NCI-H2107 treated with DMSO at 0.1 percent for 48 hours (cell line): ENCODE measurements at regions not wholly inside any gene's neighbourhood (a gene's known extent, or its start where the extent isn't known, plus 50 kb on each side); places are given as distances from the start of the nearest gene placed in this dataset.

Source experiments
- DNase-seq: peaks from one replicate; lab custom pipeline; 2025; ENCODE audit not compliant: unreplicated experiment; lab: John Stamatoyannopoulos, UW

DNA sequence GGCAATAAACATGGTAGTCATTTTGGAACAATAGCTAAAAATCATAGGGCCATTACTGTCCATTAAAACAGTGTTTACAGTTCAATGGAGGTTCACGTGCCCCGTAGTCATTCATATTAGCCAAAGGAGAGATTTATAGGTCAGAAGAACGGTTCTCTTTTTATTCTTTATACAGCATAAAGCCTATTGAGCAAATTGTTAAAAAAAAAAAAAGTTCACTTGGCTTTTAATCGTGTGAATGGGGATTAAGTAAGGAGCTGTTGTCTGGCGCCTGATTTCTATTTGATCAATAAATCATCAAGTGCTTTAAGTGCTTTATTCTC is 69.1 kb upstream of the TBCA start:
- DNase-seq = no peak

DNA sequence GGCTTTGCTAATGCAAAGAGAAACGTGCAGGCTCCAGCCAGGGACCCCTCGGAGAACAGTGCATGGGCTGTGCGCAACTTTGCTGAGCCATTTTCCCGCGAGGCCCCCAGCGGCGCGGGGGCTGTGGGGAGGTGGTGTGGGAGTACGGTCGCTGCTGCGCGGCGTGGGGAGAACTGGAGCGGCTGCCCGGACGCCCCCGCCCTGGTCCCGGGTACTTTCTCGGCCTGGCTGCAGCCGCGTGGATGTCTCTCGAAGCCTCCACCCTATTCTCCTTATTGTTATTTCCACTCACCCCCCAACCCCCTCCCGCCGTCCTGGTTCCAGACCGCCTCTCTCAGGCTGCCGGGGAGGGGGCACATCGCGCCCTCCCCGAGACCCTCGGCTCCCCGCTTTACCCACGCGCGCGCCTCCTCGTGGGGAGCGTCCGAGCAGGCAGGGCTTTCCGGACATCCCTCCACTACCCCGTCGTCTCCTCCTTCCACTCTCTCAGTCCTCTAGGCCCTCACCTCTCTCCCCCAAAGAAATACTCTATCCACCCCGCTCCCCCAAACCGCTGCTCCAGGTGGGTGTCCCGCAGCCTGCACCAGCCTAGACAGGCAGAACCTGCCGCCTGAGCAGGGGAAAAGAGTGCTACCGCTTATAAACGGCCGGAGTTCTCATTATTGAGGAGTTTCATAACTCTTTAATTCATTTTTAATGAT is 68.6 kb upstream of the TBCA start:
- no peak for DNase-seq

- no peak for DNase-seq
Measured at GRCh38 chr5:77844373-77844622, 68.2 kb upstream of the TBCA start.

DNA sequence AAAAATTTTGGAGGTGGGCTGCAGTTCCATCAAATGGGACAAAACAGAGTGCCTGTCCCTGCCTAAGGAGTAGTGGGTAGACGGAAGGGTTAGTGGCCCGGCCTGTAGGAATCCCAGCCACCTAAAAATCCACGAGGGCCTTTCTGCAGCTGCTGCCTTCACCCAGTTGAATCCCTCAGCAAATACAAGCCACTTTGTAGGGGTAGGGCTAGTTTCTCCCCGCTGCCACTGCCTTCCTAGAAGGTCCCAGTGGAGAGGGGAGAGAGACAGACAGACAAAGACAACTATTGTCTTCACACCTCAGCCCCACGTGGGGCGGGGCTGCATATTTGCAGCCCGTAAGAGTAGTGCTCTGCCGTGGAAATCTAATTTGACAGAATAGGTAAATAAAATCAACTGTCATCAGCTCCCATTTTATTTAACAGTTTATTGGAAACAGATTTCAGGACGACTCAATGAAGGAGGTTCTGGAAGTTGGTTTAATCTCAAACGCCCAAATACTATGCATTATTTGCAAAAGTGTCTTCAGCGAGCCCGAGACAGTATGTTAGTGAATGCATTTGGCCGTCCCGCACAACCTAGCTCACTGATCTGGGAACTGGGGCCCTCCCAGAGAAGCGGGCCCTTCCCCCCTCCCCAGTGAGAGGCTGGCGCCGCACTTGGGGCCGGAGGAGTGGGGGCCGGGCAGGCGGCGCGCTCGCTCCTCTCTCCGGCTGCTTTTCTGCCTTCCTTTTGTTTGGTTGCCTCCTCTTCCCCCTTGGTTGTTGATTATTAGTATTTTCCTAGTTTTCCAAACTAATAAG is 67.6 kb upstream of the TBCA start:
- DNase-seq = no peak

GRCh38 chr5:77842243-77842642 is 66.1 kb upstream of the TBCA start:
- no peak for DNase-seq

DNA sequence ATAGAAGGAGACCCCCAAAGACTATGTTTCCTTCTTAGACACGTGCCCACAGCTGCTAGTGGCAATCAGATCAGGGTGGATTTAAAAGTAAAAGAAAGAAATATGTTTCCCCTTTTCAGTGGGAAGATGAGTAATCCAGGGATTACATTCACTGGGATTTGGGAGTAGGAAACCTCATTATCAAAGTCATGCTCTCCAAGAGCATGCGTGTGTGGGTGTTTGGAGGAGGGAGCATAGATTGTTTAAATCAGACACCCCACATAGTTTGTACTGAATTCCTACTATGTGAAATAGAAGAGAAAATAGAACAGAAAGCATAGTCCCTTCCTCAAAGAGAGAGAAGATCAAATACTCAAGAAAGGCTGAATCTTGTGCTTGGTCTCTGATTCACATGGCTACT is 65.5 kb upstream of the TBCA start:
- no peak for DNase-seq

GRCh38 chr5:77840930-77841329 is 64.8 kb upstream of the TBCA start:
- DNase-seq = no peak

GRCh38 chr5:77839691-77840090 is 63.6 kb upstream of the TBCA start:
- no peak for DNase-seq

DNA sequence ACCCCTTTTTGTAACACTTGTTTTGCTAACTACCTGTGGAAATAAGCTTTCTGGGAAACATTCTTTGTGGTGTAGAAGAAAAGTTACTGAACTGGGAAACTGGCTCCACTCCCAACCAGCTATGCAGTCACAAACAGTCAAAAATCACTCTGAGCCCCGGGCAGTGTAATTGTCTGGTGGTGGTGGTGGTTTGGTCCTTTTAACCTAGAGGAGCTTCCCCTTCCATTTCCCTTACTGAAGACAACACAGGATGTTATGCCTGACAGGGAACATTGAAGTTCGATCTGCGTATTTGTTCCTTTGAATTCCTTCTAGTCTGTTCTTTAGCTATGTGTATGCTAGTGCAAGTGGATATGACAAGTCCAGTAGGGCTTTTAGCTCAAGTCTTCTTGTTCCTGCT is 56.8 kb upstream of the TBCA start:
- no peak for DNase-seq

DNA sequence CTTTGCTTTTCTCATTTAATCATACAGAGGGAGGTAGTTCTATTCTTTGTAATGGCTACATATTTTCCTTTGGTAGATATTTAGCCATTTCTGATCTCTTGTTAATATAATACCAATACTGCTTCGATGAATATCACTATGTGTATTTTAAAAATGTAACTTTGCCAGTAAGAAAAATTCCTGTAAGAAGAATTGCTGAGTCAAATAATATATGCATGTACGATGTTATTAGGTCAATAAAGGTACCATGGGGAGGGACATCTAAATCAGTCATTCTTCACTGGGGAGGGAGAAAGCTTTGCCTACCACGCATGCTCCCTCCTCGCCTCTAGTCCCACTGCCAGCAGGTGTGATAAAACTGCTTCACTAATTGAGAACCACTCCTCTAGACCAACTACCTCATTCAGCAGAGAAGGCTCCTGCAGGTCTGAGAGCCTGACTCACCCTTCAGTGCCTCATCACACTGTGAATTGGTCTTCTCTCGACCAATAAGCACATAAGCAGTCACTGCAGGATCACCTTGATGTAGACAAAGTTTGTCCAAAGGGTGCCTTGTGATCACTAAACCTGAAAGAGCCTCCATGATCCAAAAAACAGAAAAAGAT is 56.1 kb upstream of the TBCA start:
- DNase-seq = no peak

GRCh38 chr5:77828445-77828844 is 52.3 kb upstream of the TBCA start:
- no peak for DNase-seq
